Ectodermal cell (in vitro differentiated cells): ENCODE measurements at regions not wholly inside any gene's neighbourhood (a gene's known extent, or its start where the extent isn't known, plus 50 kb on each side); places are given as distances from the start of the nearest gene placed in this dataset.

ENCODE experiments used
- H3K27ac ChIP-seq: 2 replicates; pipeline ENCODE4 v1.7.0; 2013; ENCODE audit warnings: mild to moderate bottlenecking, low read depth, low read length; ENCODE audit not compliant: insufficient read depth, poor library complexity, severe bottlenecking
- H3K27me3 ChIP-seq: 2 replicates; pipeline ENCODE4 v1.7.0; 2013; ENCODE audit warnings: mild to moderate bottlenecking, low read length; ENCODE audit not compliant: insufficient read depth, control insufficient read depth, poor library complexity, severe bottlenecking
- H3K36me3 ChIP-seq: one replicate; pipeline ENCODE4 v1.7.0; 2013; ENCODE audit warnings: low read length; ENCODE audit not compliant: control insufficient read depth, insufficient read depth
- H3K4me1 ChIP-seq: one replicate; pipeline ENCODE4 v1.7.0; 2013; ENCODE audit warnings: low read length; ENCODE audit not compliant: control insufficient read depth, insufficient read depth
- H3K4me3 ChIP-seq: 2 replicates; pipeline ENCODE4 v1.7.0; 2013; ENCODE audit warnings: low read depth, low read length, control low read depth; ENCODE audit not compliant: insufficient read depth
- H3K9me3 ChIP-seq: 2 replicates; pipeline ENCODE4 v1.7.0; 2013; ENCODE audit warnings: mild to moderate bottlenecking, low read length, moderate library complexity; ENCODE audit not compliant: control insufficient read depth
- WGBS, 2 experiments: methylation state at CpG; one replicate each; pipeline ENCODE4 v1.1.7; 2013; ENCODE audit warnings: missing lambda C conversion rate in 2 of 2; 5-methylcytosine and 5-hydroxymethylcytosine counted together

- Histone ChIP-seq H3K27me3 (no peaks in the 10 kb centered on the region), H3K36me3 (no peaks in the 10 kb centered on the region), H3K4me3 (no peak overlapping the region), H3K27ac (no peak overlapping the region), H3K4me1 (no peaks in the 10 kb centered on the region), H3K9me3 (no peaks in the 10 kb centered on the region)
- WGBS, 2 experiments: 96 to 97% methylated on average over 4 of the region's 4 CpGs
Measured at GRCh38 chr18:40883271-40883670, 1071.8 kb upstream of the PIK3C3 start.

GRCh38 chr18:40882468-40882867 lies 1072.6 kb upstream of the PIK3C3 start:
- Histone ChIP-seq H3K36me3 (no peaks in the 10 kb centered on the region), H3K9me3 (no peaks in the 10 kb centered on the region), H3K4me1 (no peaks in the 10 kb centered on the region), H3K4me3 (no peak overlapping the region), H3K27ac (no peak overlapping the region), H3K27me3 (no peaks in the 10 kb centered on the region)
- 94 to 95% methylated on average over 9 to 10 of the region's 11 CpGs for WGBS, 2 experiments

- Histone ChIP-seq H3K36me3 (no peaks in the 10 kb centered on the region), H3K9me3 (no peaks in the 10 kb centered on the region), H3K27ac (no peak overlapping the region), H3K4me3 (no peak overlapping the region), H3K27me3 (no peaks in the 10 kb centered on the region), H3K4me1 (no peaks in the 10 kb centered on the region)
- 77 to 78% methylated on average over 1 of the region's 1 CpG for WGBS, 2 experiments
Measured at GRCh38 chr18:40878371-40878770, 1076.7 kb upstream of the PIK3C3 start.

GRCh38 chr18:40877096-40877495 lies 1077.9 kb upstream of the PIK3C3 start:
- Histone ChIP-seq H3K9me3 (no peaks in the 10 kb centered on the region), H3K36me3 (no peaks in the 10 kb centered on the region), H3K27me3 (no peaks in the 10 kb centered on the region), H3K4me1 (no peaks in the 10 kb centered on the region), H3K4me3 (no peak overlapping the region), H3K27ac (no peak overlapping the region)
- WGBS, 2 experiments: 94 to 100% methylated on average over 5 of the region's 5 CpGs

DNA sequence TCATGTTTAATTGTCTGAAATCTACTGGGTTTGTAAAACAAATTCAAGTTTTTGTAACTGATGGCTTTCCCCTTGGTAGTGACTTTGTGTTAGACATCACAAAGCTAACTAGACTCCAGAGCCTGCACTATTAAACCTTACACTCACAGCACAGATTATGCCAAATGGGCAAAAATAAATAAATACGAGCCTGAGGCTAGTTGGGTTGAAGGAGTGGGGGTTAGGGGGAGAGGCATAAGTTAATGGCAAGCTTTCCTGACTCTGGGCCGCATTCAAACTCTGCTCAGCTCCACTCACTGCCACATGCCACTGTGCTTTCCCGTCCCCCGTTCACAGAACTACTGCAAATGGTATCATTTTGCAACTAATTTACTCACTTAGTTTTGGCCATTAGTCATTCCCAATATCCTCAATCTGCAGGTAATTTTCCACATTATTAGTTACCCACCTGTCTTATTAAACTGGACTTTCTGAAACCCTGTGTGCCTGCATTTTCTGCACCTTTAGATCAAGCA lies 1079.9 kb upstream of the PIK3C3 start:
- Histone ChIP-seq H3K4me3 (no peak overlapping the region), H3K27ac (no peak overlapping the region), H3K4me1 (no peaks in the 10 kb centered on the region), H3K9me3 (no peaks in the 10 kb centered on the region), H3K36me3 (no peaks in the 10 kb centered on the region), H3K27me3 (no peaks in the 10 kb centered on the region)
- WGBS, 2 experiments: 88 to 94% methylated on average over 4 of the region's 4 CpGs

DNA sequence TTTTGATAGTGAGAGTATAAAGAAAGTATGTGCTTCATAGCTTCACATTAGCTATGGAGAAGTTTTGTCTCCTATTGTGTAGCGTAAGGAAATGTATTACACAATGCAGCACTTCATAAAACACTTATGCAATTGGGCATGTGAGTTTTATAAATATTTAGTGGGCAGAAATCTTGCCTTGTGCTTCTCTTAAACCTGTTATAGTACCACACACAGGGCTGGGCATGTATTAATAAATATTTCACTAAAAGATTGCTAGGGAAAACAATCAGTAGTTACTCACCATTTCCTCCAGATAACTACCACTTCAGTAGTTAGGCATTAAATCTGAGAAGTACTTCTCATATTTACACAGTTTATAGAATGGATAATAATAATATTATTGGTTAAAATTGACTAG lies 1080.8 kb upstream of the PIK3C3 start:
- 100% methylated on average over 1 of the region's 1 CpG; no CpG with 5 or more reads in 1 of the 2 experiments for WGBS, 2 experiments
- Histone ChIP-seq H3K27me3 (no peaks in the 10 kb centered on the region), H3K9me3 (no peaks in the 10 kb centered on the region)

DNA sequence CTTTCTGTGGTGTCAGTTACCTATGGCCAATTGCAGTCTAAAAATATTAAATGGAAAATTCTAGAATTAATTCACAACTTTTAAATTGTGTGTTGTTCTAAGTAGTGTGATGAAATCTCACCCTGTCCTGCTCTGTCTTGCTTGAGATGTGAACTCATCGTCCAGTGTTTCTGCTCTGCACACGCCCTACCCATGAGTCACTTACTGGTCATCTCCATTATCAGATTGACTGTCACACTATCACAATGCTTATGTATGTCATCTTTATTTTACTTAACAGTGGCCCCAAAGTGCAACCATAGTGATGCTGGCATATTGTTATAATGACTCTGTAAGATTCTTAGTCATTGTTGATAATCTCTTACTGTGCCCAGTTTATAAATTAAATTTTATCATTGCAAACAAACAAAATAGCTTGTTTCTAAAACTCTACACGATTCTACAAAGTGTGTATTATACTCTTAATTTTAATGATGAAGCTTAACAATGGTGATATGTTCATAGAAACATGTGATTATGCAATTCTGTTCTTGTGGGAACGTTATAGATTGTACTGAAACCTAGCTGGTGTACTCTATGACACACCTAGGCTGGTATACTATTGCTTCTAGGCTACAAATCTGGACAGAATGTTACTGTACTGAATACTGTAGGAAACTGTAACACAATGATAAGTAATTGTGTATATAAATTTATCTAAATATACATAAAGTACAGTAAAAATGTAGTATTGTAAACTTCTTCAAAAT lies 1086.8 kb upstream of the PIK3C3 start:
- Histone ChIP-seq H3K9me3 (no peaks in the 10 kb centered on the region), H3K36me3 (no peaks in the 10 kb centered on the region), H3K4me3 (no peak overlapping the region), H3K27ac (no peak overlapping the region), H3K27me3 (no peaks in the 10 kb centered on the region), H3K4me1 (no peaks in the 10 kb centered on the region)
- 80 to 84% methylated on average over 3 of the region's 4 CpGs for WGBS, 2 experiments

More for the DNA sequence above, 1080.8 kb upstream of the PIK3C3 start:
- H3K4me3 ChIP-seq: no peak overlapping the region
- H3K36me3 ChIP-seq: no peaks in the 10 kb centered on the region
- no peak overlapping the region for H3K27ac ChIP-seq
- no peaks in the 10 kb centered on the region for H3K4me1 ChIP-seq

GRCh38 chr18:40867459-40867858 lies 1087.6 kb upstream of the PIK3C3 start:
- Histone ChIP-seq H3K4me1 (no peaks in the 10 kb centered on the region), H3K36me3 (no peaks in the 10 kb centered on the region), H3K27me3 (no peaks in the 10 kb centered on the region), H3K9me3 (no peaks in the 10 kb centered on the region), H3K27ac (no peak overlapping the region), H3K4me3 (no peak overlapping the region)
- 90 to 93% methylated on average over 2 of the region's 2 CpGs for WGBS, 2 experiments

- Histone ChIP-seq H3K36me3 (no peaks in the 10 kb centered on the region), H3K4me1 (no peaks in the 10 kb centered on the region), H3K4me3 (no peak overlapping the region), H3K27me3 (no peaks in the 10 kb centered on the region), H3K27ac (no peak overlapping the region), H3K9me3 (no peaks in the 10 kb centered on the region)
- WGBS, 2 experiments: 94 to 96% methylated on average over 2 to 3 of the region's 3 CpGs
Measured at GRCh38 chr18:40866968-40867367, 1088.1 kb upstream of the PIK3C3 start.

GRCh38 chr18:40866013-40866645 lies 1088.9 kb upstream of the PIK3C3 start:
- no peak overlapping the region for H3K27ac ChIP-seq
- no peaks in the 10 kb centered on the region for H3K9me3 ChIP-seq
- H3K27me3 ChIP-seq: no peaks in the 10 kb centered on the region
- no peaks in the 10 kb centered on the region for H3K36me3 ChIP-seq
- WGBS, 2 experiments: 92 to 93% methylated on average over 5 of the region's 5 CpGs
- H3K4me1 ChIP-seq: no peaks in the 10 kb centered on the region
- no peak overlapping the region for H3K4me3 ChIP-seq
